ENCODE measurements at regions not wholly inside any gene's neighbourhood (a gene's known extent, or its start where the extent isn't known, plus 50 kb on each side); places are given as distances from the start of the nearest gene placed in this dataset.

DNA sequence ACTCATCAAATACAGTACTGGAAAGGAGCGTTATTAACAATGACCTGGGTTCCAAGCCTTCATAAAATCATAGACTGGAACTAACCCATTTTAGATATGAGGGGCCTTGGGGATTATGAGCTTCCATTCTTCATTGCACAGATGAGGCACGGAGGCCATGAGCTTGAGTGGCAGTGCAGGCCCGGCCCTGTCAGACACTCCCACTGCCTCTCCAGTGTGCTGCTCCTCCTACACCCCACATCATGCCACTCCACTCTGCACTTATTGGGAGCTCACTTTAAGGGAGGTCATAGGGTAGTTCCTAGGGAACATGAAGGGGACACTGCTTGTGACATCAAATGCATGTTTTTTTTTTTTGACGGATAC lies 77.9 kb downstream of the TSN start:
- no peak for TF ChIP-seq POLR2A (IDR thresholded peaks at IDR 0.05; ENCODE audit: low read length)
- TF ChIP-seq GATA1 (IDR thresholded peaks at IDR 0.05; ENCODE audit: low read depth, low read length) = no peak
